ENCODE measurements at regions not wholly inside any gene's neighbourhood (a gene's known extent, or its start where the extent isn't known, plus 50 kb on each side); places are given as distances from the start of the nearest gene placed in this dataset.
"Not testable (repeated sequence)": the region's sequence is repeated elsewhere in the genome, so short reads cannot be mapped to it uniquely, and the experiment has no call there.

DNA sequence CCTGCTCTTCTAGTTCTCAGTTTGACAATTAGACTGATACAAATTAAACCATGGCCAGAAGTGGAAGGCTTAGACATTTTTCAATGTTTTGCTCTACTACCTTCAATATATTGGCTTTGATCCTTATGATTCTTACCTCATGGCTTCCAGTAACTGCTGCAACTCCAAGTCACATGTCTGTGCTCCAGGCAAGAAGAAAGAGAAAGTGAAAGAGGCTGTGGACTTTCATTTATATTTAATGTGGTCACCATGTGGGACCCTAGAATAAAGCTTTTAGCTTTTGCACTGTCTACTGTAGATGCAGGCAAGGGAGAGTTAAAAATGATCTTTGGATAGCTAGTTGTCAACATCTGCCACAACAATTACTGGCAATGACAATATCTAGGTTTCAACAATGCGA, 214.3 kb upstream of the PDE3A start:
- H3K9ac ChIP-seq (ENCODE audit: low read length in 5 of 5) = no peak overlapping the region

DNA sequence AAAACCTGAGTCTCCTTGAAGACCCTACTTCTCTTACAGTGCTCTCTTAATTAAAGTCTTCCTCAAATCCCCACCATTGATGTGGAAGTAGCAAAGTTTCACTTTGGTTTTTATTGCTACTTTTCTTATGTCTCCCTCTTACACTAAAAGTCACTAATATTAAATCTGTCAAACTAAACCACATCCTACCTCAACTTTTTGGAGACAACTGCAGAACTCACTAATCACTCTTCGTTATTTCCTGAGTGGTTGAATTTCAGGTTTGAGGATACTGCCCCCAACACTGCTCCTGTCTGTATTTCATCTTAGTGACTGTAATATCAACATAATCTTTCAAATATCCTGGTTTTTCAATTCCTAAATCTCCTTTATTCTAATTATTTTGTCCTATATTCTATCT, 213.0 kb upstream of the PDE3A start:
- no peak overlapping the region for H3K27ac ChIP-seq (ENCODE audit: low read depth, low read length)
- no peak overlapping the region for H3K9ac ChIP-seq (ENCODE audit: low read length in 5 of 5)
- H3K4me1 ChIP-seq (ENCODE audit: control insufficient read depth in 5 of 5, insufficient read depth in 5 of 5, low read length in 5 of 5) = no peaks in the 10 kb centered on the region
- H3K9me3 ChIP-seq (ENCODE audit: control insufficient read depth in 5 of 5, low read length in 5 of 5) = peaks cover 0 to 3% (median 0%) of the 10 kb centered on the region in 5 donors
- H3K27me3 ChIP-seq (ENCODE audit: control insufficient read depth in 5 of 5, insufficient read depth in 4 of 5, low read length in 5 of 5) = no peaks in the 10 kb centered on the region
- H3K36me3 ChIP-seq (ENCODE audit: control insufficient read depth in 5 of 5, insufficient read depth in 5 of 5, low read length in 5 of 5) = no peaks in the 10 kb centered on the region
- no peak overlapping the region for H3K4me3 ChIP-seq (ENCODE audit: low read depth in 1 of 5, low read length in 5 of 5)

More for the DNA sequence above, 214.3 kb upstream of the PDE3A start:
- Histone ChIP-seq H3K4me3 (ENCODE audit: low read depth in 1 of 5, low read length in 5 of 5) (no peak overlapping the region), H3K4me1 (ENCODE audit: control insufficient read depth in 5 of 5, insufficient read depth in 5 of 5, low read length in 5 of 5) (no peaks in the 10 kb centered on the region), H3K36me3 (ENCODE audit: control insufficient read depth in 5 of 5, insufficient read depth in 5 of 5, low read length in 5 of 5) (no peaks in the 10 kb centered on the region), H3K27ac (ENCODE audit: low read depth, low read length) (no peak overlapping the region), H3K27me3 (ENCODE audit: control insufficient read depth in 5 of 5, insufficient read depth in 4 of 5, low read length in 5 of 5) (no peaks in the 10 kb centered on the region), H3K9me3 (ENCODE audit: control insufficient read depth in 5 of 5, low read length in 5 of 5) (peaks cover 0 to 3% (median 0%) of the 10 kb centered on the region in 5 donors)

DNA sequence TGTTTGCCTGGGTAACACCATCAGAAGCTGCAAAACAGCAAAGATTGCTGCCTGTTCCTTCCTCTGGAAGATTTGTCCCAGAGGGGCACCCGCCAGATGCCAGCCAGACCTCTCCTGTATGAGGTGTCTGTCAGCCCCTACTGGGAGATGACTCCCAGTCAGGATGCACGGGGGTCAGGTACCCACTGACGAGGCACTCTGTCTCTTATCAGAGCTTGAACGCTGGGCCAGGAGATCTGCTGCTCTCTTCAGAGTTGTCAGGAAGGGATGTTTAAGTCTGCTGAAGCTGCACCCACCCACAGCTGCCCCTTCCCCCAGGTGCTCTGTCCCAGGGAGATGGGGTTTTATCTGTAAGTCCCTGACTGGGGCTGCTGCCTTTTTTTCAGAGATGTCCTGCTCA, 207.4 kb upstream of the PDE3A start:
- not testable (repeated sequence) for H3K4me1 ChIP-seq (ENCODE audit: control insufficient read depth in 5 of 5, insufficient read depth in 5 of 5, low read length in 5 of 5); H3K36me3 ChIP-seq (ENCODE audit: control insufficient read depth in 5 of 5, insufficient read depth in 5 of 5, low read length in 5 of 5); H3K4me3 ChIP-seq (ENCODE audit: low read depth in 1 of 5, low read length in 5 of 5); H3K27ac ChIP-seq (ENCODE audit: low read depth, low read length); H3K27me3 ChIP-seq (ENCODE audit: control insufficient read depth in 5 of 5, insufficient read depth in 4 of 5, low read length in 5 of 5); H3K9me3 ChIP-seq (ENCODE audit: control insufficient read depth in 5 of 5, low read length in 5 of 5); H3K9ac ChIP-seq (ENCODE audit: low read length in 5 of 5)

DNA sequence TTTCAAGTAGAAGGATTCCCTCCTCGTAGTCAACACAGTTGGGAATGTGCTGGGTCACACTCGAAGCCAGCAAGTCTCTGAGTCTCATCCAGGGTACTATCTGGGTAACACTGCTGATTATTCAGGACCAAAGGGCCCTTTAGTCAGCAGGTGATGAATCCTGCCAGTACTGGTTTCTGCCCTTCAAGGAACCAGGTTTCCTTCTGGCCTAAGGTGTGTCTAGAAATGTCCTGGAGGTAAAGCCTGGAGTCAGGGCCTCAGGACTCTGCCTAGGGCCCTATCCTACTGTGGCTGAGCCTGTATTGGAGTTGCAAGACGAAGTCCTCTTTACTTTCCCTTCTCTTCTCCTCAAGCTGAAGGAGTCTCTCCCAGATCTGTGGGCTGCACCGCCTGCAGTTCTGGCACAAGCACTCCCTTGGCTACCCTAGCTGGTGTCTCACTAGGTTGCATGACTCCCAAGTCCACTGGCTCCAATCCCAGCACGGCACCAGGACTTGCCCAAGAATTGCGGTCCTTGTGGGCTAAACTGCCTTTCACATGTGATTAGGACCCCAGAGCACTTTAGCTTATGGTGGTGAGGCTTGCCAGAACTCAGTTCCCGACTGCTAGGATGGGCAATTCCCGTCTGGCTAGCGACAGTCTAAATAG, 193.7 kb upstream of the PDE3A start:
- Histone ChIP-seq H3K36me3 (ENCODE audit: control insufficient read depth in 5 of 5, insufficient read depth in 5 of 5, low read length in 5 of 5) (no peaks in the 10 kb centered on the region), H3K4me3 (ENCODE audit: low read depth in 1 of 5, low read length in 5 of 5) (no peak overlapping the region), H3K9me3 (ENCODE audit: control insufficient read depth in 5 of 5, low read length in 5 of 5) (no peaks in the 10 kb centered on the region), H3K27ac (ENCODE audit: low read depth, low read length) (no peak overlapping the region), H3K9ac (ENCODE audit: low read length in 5 of 5) (no peak overlapping the region), H3K4me1 (ENCODE audit: control insufficient read depth in 5 of 5, insufficient read depth in 5 of 5, low read length in 5 of 5) (no peaks in the 10 kb centered on the region), H3K27me3 (ENCODE audit: control insufficient read depth in 5 of 5, insufficient read depth in 4 of 5, low read length in 5 of 5) (no peaks in the 10 kb centered on the region)

DNA sequence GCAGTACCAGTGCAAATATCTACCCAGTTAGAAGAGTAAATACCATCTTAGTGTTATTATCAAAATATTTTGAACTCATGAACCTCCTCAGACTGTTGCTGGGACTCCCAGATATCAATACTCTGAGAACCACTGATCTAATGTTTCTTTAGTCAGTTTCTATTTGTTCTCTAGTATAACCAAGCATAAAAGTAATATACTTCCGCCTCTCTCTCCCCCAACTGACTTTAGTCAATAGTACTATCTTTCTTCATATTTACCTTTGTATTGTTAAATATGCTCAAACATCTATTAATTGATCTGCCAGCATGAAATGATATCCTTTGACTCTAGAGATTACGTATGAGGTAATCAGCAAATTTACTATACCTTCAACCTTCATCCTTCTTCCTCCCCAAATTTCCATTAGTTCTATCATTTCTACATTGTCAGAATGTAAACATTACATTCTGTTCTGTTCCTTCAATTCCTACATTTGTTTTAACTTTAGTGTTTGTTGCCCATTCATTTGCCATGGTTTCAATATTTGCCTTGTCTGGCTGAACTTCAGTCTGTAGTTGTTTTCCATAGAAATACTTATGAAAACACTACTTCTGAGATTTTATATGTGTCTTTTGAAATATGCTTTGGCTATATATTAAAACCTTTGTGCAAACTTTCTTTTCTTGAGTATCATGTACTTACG, 192.5 kb upstream of the PDE3A start:
- H3K27ac ChIP-seq (ENCODE audit: low read depth, low read length) = no peak overlapping the region
- no peak overlapping the region for H3K9ac ChIP-seq (ENCODE audit: low read length in 5 of 5)
- H3K36me3 ChIP-seq (ENCODE audit: control insufficient read depth in 5 of 5, insufficient read depth in 5 of 5, low read length in 5 of 5) = no peaks in the 10 kb centered on the region
- H3K4me1 ChIP-seq (ENCODE audit: control insufficient read depth in 5 of 5, insufficient read depth in 5 of 5, low read length in 5 of 5) = no peaks in the 10 kb centered on the region
- H3K4me3 ChIP-seq (ENCODE audit: low read depth in 1 of 5, low read length in 5 of 5) = no peak overlapping the region
- H3K9me3 ChIP-seq (ENCODE audit: control insufficient read depth in 5 of 5, low read length in 5 of 5) = no peaks in the 10 kb centered on the region
- H3K27me3 ChIP-seq (ENCODE audit: control insufficient read depth in 5 of 5, insufficient read depth in 4 of 5, low read length in 5 of 5) = no peaks in the 10 kb centered on the region

DNA sequence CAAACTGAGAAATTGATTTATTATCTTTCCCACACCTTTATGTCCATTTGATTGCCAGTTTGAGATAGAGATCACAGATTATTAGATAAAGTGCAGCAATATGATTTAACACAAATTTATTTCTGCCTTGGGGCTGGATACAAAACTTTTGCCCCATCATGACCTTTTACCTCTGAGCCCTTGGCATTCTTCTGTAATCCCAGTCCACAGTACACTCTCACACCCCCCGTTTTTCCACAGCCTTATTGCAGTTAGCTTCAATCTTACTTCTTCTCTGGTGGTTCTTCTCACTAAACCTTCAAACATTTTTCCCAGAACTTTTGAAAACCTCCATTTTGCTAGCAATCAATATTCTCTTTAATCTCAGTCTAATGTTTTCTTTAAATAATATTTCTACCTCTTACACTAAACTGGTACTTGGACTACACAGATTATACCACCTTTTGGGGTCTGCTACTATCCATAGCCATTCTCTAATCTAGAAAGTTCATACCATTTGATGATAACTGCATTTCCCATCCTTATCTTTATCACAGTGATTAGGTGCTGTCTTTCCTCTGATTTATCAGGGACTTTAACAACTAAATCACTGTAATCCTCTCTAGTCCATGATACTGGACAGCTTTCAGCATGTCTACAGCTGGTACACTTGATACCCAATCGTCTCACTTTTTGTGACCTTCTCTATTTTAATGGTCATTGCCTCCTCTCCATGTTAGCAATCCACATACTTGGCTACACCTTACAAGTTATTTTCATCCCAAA, 186.7 kb upstream of the PDE3A start:
- H3K9ac ChIP-seq (ENCODE audit: low read length in 5 of 5) = no peak overlapping the region
- no peaks in the 10 kb centered on the region for H3K4me1 ChIP-seq (ENCODE audit: control insufficient read depth in 5 of 5, insufficient read depth in 5 of 5, low read length in 5 of 5)
- no peaks in the 10 kb centered on the region for H3K9me3 ChIP-seq (ENCODE audit: control insufficient read depth in 5 of 5, low read length in 5 of 5)
- H3K27me3 ChIP-seq (ENCODE audit: control insufficient read depth in 5 of 5, insufficient read depth in 4 of 5, low read length in 5 of 5) = no peaks in the 10 kb centered on the region
- no peaks in the 10 kb centered on the region for H3K36me3 ChIP-seq (ENCODE audit: control insufficient read depth in 5 of 5, insufficient read depth in 5 of 5, low read length in 5 of 5)
- H3K4me3 ChIP-seq (ENCODE audit: low read depth in 1 of 5, low read length in 5 of 5) = no peak overlapping the region
- H3K27ac ChIP-seq (ENCODE audit: low read depth, low read length) = no peak overlapping the region

DNA sequence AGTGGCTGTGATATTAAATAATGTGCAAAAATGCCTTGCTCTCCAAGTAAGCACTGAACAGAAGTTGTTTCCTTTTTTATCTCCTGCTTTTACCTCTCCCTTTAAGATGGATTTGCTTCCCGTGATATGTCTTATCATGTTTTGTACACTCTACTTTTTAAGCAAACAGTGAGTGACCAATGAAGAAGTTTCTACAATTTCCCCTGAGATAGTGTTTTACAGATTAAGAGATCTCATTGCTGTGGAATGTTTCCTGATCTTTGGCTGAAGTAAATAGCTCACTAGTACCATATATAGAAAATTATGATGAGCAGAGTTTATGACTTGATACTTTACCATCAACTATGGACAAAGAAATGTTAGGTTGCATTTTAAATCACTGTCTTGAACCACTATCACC, 184.8 kb upstream of the PDE3A start:
- Histone ChIP-seq H3K4me3 (ENCODE audit: low read depth in 1 of 5, low read length in 5 of 5) (no peak overlapping the region), H3K27ac (ENCODE audit: low read depth, low read length) (no peak overlapping the region), H3K27me3 (ENCODE audit: control insufficient read depth in 5 of 5, insufficient read depth in 4 of 5, low read length in 5 of 5) (no peaks in the 10 kb centered on the region), H3K9me3 (ENCODE audit: control insufficient read depth in 5 of 5, low read length in 5 of 5) (no peaks in the 10 kb centered on the region), H3K36me3 (ENCODE audit: control insufficient read depth in 5 of 5, insufficient read depth in 5 of 5, low read length in 5 of 5) (no peaks in the 10 kb centered on the region), H3K4me1 (ENCODE audit: control insufficient read depth in 5 of 5, insufficient read depth in 5 of 5, low read length in 5 of 5) (peaks cover 0 to 4% (median 0%) of the 10 kb centered on the region in 5 donors), H3K9ac (ENCODE audit: low read length in 5 of 5) (no peak overlapping the region)

DNA sequence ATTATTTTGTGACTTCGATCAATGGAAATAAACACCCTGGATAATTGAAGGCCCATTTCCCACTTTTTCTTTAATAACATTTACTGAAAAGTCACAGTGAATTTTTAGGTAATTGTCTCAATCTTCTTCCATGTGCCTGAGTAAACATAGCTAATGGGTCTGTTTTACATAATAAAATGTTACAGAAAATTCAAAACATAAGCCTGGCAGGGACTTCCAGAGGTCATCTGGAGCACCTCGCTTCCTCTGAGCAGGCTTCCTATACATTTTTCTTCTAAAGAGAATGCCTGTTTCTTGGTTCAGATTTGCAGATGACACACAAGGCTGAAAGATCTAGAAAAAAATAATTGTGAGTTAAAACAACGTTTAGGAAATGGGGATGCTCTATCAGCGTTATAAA, 183.8 kb upstream of the PDE3A start:
- Histone ChIP-seq H3K9ac (ENCODE audit: low read length in 5 of 5) (no peak overlapping the region), H3K4me1 (ENCODE audit: control insufficient read depth in 5 of 5, insufficient read depth in 5 of 5, low read length in 5 of 5) (peaks cover 0 to 4% (median 0%) of the 10 kb centered on the region in 5 donors), H3K9me3 (ENCODE audit: control insufficient read depth in 5 of 5, low read length in 5 of 5) (no peaks in the 10 kb centered on the region), H3K36me3 (ENCODE audit: control insufficient read depth in 5 of 5, insufficient read depth in 5 of 5, low read length in 5 of 5) (no peaks in the 10 kb centered on the region), H3K4me3 (ENCODE audit: low read depth in 1 of 5, low read length in 5 of 5) (no peak overlapping the region), H3K27ac (ENCODE audit: low read depth, low read length) (no peak overlapping the region), H3K27me3 (ENCODE audit: control insufficient read depth in 5 of 5, insufficient read depth in 4 of 5, low read length in 5 of 5) (no peaks in the 10 kb centered on the region)

DNA sequence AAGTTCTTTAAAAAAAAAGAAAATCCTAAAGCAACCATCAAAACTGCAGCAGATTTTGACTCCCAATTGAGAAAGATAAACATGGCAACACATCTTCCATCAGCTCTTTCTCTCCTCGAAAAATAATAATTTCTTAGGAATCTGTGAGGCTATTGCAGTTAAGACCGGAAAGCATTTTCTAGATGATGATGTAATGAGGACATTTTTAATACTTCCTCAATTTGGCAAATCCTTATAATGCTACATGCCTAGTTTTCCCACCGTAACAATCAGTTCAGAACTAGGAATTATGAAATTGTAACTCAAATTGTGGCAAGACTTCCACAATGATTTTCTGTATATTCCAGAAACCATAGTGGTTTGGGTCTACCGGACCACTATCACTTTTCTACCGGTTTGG, 180.9 kb upstream of the PDE3A start:
- Histone ChIP-seq H3K9ac (ENCODE audit: low read length in 5 of 5) (no peak overlapping the region), H3K27ac (ENCODE audit: low read depth, low read length) (no peak overlapping the region), H3K27me3 (ENCODE audit: control insufficient read depth in 5 of 5, insufficient read depth in 4 of 5, low read length in 5 of 5) (no peaks in the 10 kb centered on the region), H3K4me1 (ENCODE audit: control insufficient read depth in 5 of 5, insufficient read depth in 5 of 5, low read length in 5 of 5) (peaks cover 0 to 4% (median 0%) of the 10 kb centered on the region in 5 donors), H3K4me3 (ENCODE audit: low read depth in 1 of 5, low read length in 5 of 5) (no peak overlapping the region), H3K9me3 (ENCODE audit: control insufficient read depth in 5 of 5, low read length in 5 of 5) (no peaks in the 10 kb centered on the region), H3K36me3 (ENCODE audit: control insufficient read depth in 5 of 5, insufficient read depth in 5 of 5, low read length in 5 of 5) (no peaks in the 10 kb centered on the region)

DNA sequence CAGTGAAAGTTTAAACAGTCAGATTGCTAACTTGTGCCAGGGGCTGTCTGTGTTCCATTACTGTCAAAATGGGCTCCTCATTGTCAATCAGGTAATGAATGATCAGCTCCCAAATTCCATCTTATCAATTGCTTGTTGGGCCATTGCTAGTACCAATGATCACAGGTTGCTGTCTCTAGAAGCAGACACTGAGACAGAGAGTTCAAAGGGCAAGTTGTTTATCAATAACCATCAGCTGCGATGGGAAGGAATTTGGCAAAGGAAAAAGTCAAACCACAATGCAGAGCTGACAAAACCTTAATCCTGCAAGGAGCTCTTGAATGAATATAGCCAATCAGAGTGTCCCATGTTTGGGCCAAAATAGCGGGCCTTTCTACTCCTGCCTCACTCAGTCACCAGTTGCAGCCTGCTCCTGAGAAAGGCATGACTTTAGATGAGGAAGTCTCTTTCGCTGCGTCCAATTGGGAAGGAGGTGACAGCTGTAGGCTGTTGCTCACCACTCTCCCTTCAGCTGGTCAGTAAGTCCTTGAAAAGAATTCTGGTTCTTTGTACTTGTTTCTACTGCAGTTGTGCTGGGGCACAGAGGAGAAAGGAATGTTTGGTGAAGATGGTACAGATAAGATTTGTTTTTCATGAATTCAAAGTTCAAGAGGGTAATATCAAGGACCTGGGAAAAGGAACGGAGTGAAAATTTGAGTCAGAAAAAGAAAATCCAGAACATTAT, 179.2 kb upstream of the PDE3A start:
- no peaks in the 10 kb centered on the region for H3K9me3 ChIP-seq (ENCODE audit: control insufficient read depth in 5 of 5, low read length in 5 of 5)
- no peaks in the 10 kb centered on the region for H3K27me3 ChIP-seq (ENCODE audit: control insufficient read depth in 5 of 5, insufficient read depth in 4 of 5, low read length in 5 of 5)
- no peak overlapping the region for H3K27ac ChIP-seq (ENCODE audit: low read depth, low read length)
- H3K9ac ChIP-seq (ENCODE audit: low read length in 5 of 5) = no peak overlapping the region
- no peaks in the 10 kb centered on the region for H3K36me3 ChIP-seq (ENCODE audit: control insufficient read depth in 5 of 5, insufficient read depth in 5 of 5, low read length in 5 of 5)
- H3K4me3 ChIP-seq (ENCODE audit: low read depth in 1 of 5, low read length in 5 of 5) = no peak overlapping the region
- peaks cover 0 to 4% (median 0%) of the 10 kb centered on the region in 5 donors for H3K4me1 ChIP-seq (ENCODE audit: control insufficient read depth in 5 of 5, insufficient read depth in 5 of 5, low read length in 5 of 5)

Measured in subcutaneous abdominal adipose tissue (tissue), 5 donors.